HepG2 (cell line): ENCODE measurements at regions not wholly inside any gene's neighbourhood (a gene's known extent, or its start where the extent isn't known, plus 50 kb on each side); places are given as distances from the start of the nearest gene placed in this dataset.

Experiments used
- FOSL2 ChIP-seq: sonication (generic); formaldehyde crosslinking; IDR thresholded peaks from 2 replicates; pipeline ENCODE4 v1.4.0; 2020; ENCODE audit warnings: missing genetic modification reagents
- ZNF205 ChIP-seq: IDR thresholded peaks from 2 replicates; pipeline ENCODE4 v1.6.1; 2018; ENCODE audit warnings: missing biosample characterization, missing genetic modification reagents
- ZNF616 ChIP-seq: sonication (generic); formaldehyde crosslinking; IDR thresholded peaks from 2 replicates; pipeline ENCODE4 v1.5.0; 2020; ENCODE audit warnings: low read depth, mild to moderate bottlenecking, missing genetic modification reagents
- ZNF652 ChIP-seq: IDR thresholded peaks from 2 replicates; pipeline ENCODE4 v1.6.1; 2016; ENCODE audit warnings: low read depth, borderline replicate concordance
- TF ChIP-seq, protein P1 (sequence below): sonication (generic); formaldehyde crosslinking; IDR thresholded peaks from 2 replicates; pipeline ENCODE4 v1.5.1; 2020; ENCODE audit warnings: mild to moderate bottlenecking, missing genetic modification reagents, moderate library complexity

DNA sequence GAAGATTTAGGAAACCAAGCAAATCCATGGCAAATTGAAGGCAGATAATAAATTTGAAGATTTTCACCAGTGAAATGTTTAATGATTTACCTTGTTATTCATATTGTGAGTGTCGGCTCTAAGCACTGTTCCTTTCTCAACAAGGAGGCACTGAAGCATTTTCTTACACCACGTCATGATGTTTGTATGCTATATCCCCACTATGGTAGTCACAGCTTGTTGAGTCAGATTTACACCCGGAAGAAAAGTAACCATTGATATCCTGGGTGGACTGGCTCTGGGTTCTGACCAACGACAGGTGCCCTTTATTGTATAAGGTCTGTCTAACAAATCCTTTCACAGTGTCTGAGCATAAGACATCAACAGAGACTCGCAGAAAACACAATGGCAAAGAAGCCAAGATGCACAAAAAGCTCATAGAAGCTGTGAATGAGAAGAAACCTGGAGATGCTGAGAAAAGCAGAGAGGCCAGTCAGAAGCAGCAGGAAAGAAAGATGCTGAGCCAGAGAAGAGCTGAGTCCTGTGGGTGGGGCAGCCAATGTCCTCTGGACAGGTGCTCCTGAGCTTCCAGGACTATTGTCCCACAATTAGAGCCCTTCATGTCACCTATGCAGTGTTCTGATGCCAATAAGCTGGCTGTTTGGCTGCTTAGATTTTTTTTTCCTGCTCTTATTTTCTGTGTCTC is 49.7 kb upstream of the ARHGAP5 start (continued):
- no peak for TF ChIP-seq ZNF205 (CRISPR knock-in tag)
- TF ChIP-seq ZNF652: peak; percentile 39; the same call in 1 of the 2 replicates
- no peak for TF ChIP-seq ZNF616 (CRISPR knock-in tag)
- TF ChIP-seq, protein P1, sequence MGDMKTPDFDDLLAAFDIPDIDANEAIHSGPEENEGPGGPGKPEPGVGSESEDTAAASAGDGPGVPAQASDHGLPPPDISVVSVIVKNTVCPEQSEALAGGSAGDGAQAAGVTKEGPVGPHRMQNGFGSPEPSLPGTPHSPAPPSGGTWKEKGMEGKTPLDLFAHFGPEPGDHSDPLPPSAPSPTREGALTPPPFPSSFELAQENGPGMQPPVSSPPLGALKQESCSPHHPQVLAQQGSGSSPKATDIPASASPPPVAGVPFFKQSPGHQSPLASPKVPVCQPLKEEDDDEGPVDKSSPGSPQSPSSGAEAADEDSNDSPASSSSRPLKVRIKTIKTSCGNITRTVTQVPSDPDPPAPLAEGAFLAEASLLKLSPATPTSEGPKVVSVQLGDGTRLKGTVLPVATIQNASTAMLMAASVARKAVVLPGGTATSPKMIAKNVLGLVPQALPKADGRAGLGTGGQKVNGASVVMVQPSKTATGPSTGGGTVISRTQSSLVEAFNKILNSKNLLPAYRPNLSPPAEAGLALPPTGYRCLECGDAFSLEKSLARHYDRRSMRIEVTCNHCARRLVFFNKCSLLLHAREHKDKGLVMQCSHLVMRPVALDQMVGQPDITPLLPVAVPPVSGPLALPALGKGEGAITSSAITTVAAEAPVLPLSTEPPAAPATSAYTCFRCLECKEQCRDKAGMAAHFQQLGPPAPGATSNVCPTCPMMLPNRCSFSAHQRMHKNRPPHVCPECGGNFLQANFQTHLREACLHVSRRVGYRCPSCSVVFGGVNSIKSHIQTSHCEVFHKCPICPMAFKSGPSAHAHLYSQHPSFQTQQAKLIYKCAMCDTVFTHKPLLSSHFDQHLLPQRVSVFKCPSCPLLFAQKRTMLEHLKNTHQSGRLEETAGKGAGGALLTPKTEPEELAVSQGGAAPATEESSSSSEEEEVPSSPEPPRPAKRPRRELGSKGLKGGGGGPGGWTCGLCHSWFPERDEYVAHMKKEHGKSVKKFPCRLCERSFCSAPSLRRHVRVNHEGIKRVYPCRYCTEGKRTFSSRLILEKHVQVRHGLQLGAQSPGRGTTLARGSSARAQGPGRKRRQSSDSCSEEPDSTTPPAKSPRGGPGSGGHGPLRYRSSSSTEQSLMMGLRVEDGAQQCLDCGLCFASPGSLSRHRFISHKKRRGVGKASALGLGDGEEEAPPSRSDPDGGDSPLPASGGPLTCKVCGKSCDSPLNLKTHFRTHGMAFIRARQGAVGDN: no peak
- peak; percentile 57 for TF ChIP-seq FOSL2
